ENCODE measurements at regions not wholly inside any gene's neighbourhood (a gene's known extent, or its start where the extent isn't known, plus 50 kb on each side); places are given as distances from the start of the nearest gene placed in this dataset.

DNA sequence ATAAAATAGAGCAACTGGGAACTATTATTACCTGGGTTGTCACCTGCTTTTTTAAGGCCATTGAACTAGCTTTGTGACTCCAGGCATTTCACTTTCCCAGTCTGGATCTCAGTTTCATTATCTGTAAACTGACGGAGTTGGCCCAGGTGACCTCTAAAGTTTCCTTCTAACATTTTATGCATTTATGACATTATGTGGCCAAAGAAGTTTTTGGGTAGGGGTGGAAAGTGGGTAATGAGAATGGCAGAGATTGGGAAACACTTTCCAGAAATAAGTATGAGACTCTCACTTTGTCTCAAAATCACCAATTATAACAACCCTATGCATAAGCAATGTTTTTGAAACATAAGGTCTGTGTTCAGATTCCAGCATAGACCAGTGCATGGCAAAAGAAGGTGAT lies 99.1 kb upstream of the ARHGEF3 start:
- H3K9me3 Mint-ChIP-seq: no peaks in the 10 kb centered on the region
- no peak for TF ChIP-seq CTCF (IDR thresholded peaks at IDR 0.05; ENCODE audit: unreplicated experiment)

DNA sequence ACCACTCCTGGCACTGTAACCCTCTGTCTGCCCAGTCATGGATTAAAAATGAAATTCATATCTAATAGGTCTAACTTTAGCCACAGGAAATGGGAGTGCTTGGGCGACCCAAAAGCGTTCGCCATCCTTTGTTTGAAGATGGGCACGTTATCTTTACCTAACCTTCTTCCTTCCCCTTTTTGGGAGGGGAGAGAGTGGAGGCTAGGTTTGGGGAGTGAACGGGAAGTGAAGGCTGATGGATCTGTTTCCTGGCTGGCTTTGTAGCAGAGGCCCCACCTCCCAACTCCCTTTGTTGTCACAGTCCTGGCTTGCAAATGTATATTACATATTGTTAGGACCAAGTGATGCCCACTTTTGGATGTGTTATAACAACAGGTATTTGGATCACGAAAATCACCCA lies 98.1 kb upstream of the ARHGEF3 start:
- no peak for DNase-seq (ENCODE audit: low spot score in 2 of 2, unreplicated experiment in 2 of 2)
- no peaks in the 10 kb centered on the region for H3K9me3 Mint-ChIP-seq
- no peak for TF ChIP-seq CTCF (IDR thresholded peaks at IDR 0.05; ENCODE audit: unreplicated experiment)
- no peaks in the 10 kb centered on the region for H3K36me3 Mint-ChIP-seq
- H3K27me3 Mint-ChIP-seq (ENCODE audit: low read depth): no peaks in the 10 kb centered on the region
- no peak overlapping the region for H3K4me3 Mint-ChIP-seq
- no peaks in the 10 kb centered on the region for H3K4me1 Mint-ChIP-seq
- no peak overlapping the region for H3K27ac Mint-ChIP-seq

More for the DNA sequence above, 99.1 kb upstream of the ARHGEF3 start:
- no peaks in the 10 kb centered on the region for H3K4me1 Mint-ChIP-seq
- no peak for DNase-seq (ENCODE audit: low spot score in 2 of 2, unreplicated experiment in 2 of 2)
- H3K27ac Mint-ChIP-seq: no peak overlapping the region
- H3K4me3 Mint-ChIP-seq: no peak overlapping the region
- H3K36me3 Mint-ChIP-seq: no peaks in the 10 kb centered on the region
- no peaks in the 10 kb centered on the region for H3K27me3 Mint-ChIP-seq (ENCODE audit: low read depth)

DNA sequence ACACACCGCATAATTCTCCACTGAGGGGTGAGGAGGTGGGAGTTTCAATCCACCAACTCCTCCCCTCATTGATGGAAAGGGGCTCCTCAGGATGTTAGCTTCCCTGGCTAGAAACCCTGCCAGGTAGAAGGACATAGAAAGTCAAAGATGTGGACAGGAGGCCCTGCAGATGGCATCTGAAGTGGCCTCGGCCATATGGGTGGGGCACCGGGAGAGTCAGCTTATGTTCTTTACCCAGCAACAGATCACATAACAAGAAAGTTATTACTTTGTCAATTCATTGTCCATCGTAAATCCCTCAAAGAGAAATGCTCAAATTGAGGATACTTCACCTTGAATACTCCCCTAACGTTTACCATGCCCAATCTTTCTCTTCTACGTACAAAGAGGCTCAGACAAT lies 97.3 kb upstream of the ARHGEF3 start:
- Mint-ChIP-seq H3K27ac (no peak overlapping the region), H3K36me3 (no peaks in the 10 kb centered on the region), H3K27me3 (ENCODE audit: low read depth) (no peaks in the 10 kb centered on the region), H3K4me3 (no peak overlapping the region), H3K9me3 (no peaks in the 10 kb centered on the region), H3K4me1 (no peaks in the 10 kb centered on the region)
- no peak for DNase-seq (ENCODE audit: low spot score in 2 of 2, unreplicated experiment in 2 of 2)
- TF ChIP-seq CTCF (IDR thresholded peaks at IDR 0.05; ENCODE audit: unreplicated experiment): no peak

GRCh38 chr3:56896357-56896756 lies 94.6 kb upstream of the ARHGEF3 start:
- Mint-ChIP-seq H3K4me1 (peaks cover 14% of the 10 kb centered on the region), H3K4me3 (no peak overlapping the region), H3K36me3 (no peaks in the 10 kb centered on the region), H3K9me3 (no peaks in the 10 kb centered on the region), H3K27me3 (ENCODE audit: low read depth) (no peaks in the 10 kb centered on the region), H3K27ac (no peak overlapping the region)
- DNase-seq (ENCODE audit: low spot score in 2 of 2, unreplicated experiment in 2 of 2): no peak
- no peak for TF ChIP-seq CTCF (IDR thresholded peaks at IDR 0.05; ENCODE audit: unreplicated experiment)

DNA sequence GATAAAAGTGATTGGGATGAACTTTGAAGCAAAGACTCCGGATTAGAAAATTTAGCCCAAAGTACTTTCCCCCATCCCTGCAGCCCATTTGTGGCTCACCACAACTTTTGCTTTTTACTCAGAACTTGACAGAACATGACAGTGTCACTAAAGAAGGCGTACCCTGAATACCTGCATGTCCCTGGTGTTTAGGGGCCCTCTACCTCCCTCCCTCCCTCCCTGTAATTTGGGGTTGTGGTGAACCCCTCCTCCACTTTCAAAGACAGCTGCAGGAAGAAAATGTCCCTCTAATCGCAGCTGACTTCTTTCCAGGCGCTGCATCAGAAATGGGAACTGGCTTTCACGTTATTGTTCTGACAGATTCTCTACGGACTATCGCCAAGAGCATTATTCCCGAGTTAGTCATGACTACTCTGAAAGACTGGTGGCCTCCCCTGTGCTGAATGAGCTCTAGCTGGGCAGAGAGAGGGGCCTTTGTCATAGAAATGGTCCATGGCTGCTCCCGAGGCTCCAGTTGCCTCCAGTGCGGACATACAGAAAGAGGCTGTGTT lies 93.2 kb upstream of the ARHGEF3 start:
- H3K36me3 Mint-ChIP-seq: no peaks in the 10 kb centered on the region
- H3K4me1 Mint-ChIP-seq: peaks cover 24% of the 10 kb centered on the region
- H3K27ac Mint-ChIP-seq: no peak overlapping the region
- H3K27me3 Mint-ChIP-seq (ENCODE audit: low read depth): no peaks in the 10 kb centered on the region
- TF ChIP-seq CTCF (IDR thresholded peaks at IDR 0.05; ENCODE audit: unreplicated experiment): no peak
- no peak for DNase-seq (ENCODE audit: low spot score in 2 of 2, unreplicated experiment in 2 of 2)
- no peaks in the 10 kb centered on the region for H3K9me3 Mint-ChIP-seq
- H3K4me3 Mint-ChIP-seq: no peak overlapping the region
